K562 (cell line): ENCODE measurements at regions not wholly inside any gene's neighbourhood (a gene's known extent, or its start where the extent isn't known, plus 50 kb on each side); places are given as distances from the start of the nearest gene placed in this dataset.

Experiments
- ARHGAP35 ChIP-seq: fragments of 450-650 bp; IDR thresholded peaks from 2 replicates; pipeline ENCODE4 v1.6.1; 2018; ENCODE audit not compliant: partially characterized antibody
- BACH1 ChIP-seq: fragments of 200-800 bp; sonication (Bioruptor generic); IDR thresholded peaks from 2 replicates; pipeline ENCODE4 v1.6.1; 2016; ENCODE audit warnings: missing genetic modification characterization, missing compliant biosample characterization
- CBX5 ChIP-seq: IDR thresholded peaks from 2 replicates; pipeline ENCODE4 v1.6.1; 2014; ENCODE audit warnings: low read depth, borderline replicate concordance
- CTBP1 ChIP-seq: fragments of 450-650 bp; IDR thresholded peaks from 2 replicates; pipeline ENCODE4 v1.6.1; 2016; ENCODE audit warnings: borderline replicate concordance
- ETV6 ChIP-seq, 3 experiments: fragments of 150-350 bp in 1 of 3; sonication (generic) in 1 of 3; formaldehyde crosslinking in 1 of 3; IDR thresholded peaks; 2 replicates each; pipeline versions ENCODE4 v1.6.1 to v1.8.0; 2014 to 2022; ENCODE audit warnings: borderline replicate concordance in 2 of 3, low read depth in 2 of 3, antibody characterized with exemption in 1 of 3, low read length in 1 of 3, mild to moderate bottlenecking in 1 of 3, missing genetic modification reagents in 1 of 3
- HDAC3 ChIP-seq: fragments of 450-650 bp; IDR thresholded peaks from 2 replicates; pipeline ENCODE4 v1.6.1; 2018; ENCODE audit warnings: borderline replicate concordance, mild to moderate bottlenecking, moderate library complexity; ENCODE audit not compliant: partially characterized antibody
- HNRNPL ChIP-seq: fragments of 200-400 bp; formaldehyde crosslinking; IDR thresholded peaks from 2 replicates; pipeline ENCODE4 v1.6.1; 2017; ENCODE audit warnings: low read depth, mild to moderate bottlenecking, low read length
- KAT2B ChIP-seq: IDR thresholded peaks from one replicate; pipeline ENCODE4 v1.6.1; 2012; ENCODE audit warnings: low read depth, mild to moderate bottlenecking, control low read depth, inconsistent platforms, low read length, moderate library complexity
- KDM2B ChIP-seq: fragments of 250-450 bp; sonication (Bioruptor Pico); IDR thresholded peaks from 2 replicates; pipeline ENCODE4 v1.8.0; 2021; ENCODE audit warnings: mild to moderate bottlenecking, moderate library complexity
- LCOR ChIP-seq: sonication (generic); formaldehyde crosslinking; IDR thresholded peaks from 2 replicates; pipeline ENCODE4 v1.8.0; 2022; ENCODE audit warnings: mild to moderate bottlenecking, missing genetic modification reagents
- NFXL1 ChIP-seq: fragments of 450-650 bp; formaldehyde crosslinking; IDR thresholded peaks from 2 replicates; pipeline ENCODE4 v1.4.0; 2021; ENCODE audit warnings: mild to moderate bottlenecking
- RFX7 ChIP-seq: fragments of 250-450 bp; sonication (Bioruptor Pico); IDR thresholded peaks from 2 replicates; pipeline ENCODE4 v1.5.1; 2021; ENCODE audit warnings: mild to moderate bottlenecking
- TAF15 ChIP-seq: fragments of 200-400 bp; formaldehyde crosslinking; IDR thresholded peaks from 2 replicates; pipeline ENCODE4 v1.6.1; 2017; ENCODE audit warnings: mild to moderate bottlenecking, low read depth, low read length, moderate library complexity
- TRIM28 ChIP-seq: fragments of 450-650 bp; IDR thresholded peaks from 2 replicates; pipeline ENCODE4 v1.6.1; 2017
- TSHZ1 ChIP-seq: fragments of 250-450 bp; sonication (Bioruptor Pico); IDR thresholded peaks from 2 replicates; pipeline ENCODE4 v1.4.0; 2020; ENCODE audit warnings: mild to moderate bottlenecking, moderate library complexity
- ZNF436 ChIP-seq: fragments of 250-450, 450-650 bp; sonication (Bioruptor Pico); formaldehyde crosslinking; IDR thresholded peaks from 2 replicates; pipeline ENCODE4 v1.7.0; 2020; ENCODE audit warnings: mild to moderate bottlenecking
- ZNF551 ChIP-seq: fragments of 250-450 bp; sonication (Bioruptor Pico); IDR thresholded peaks from 2 replicates; pipeline ENCODE4 v1.5.0; 2021; ENCODE audit warnings: mild to moderate bottlenecking, moderate library complexity
- TF ChIP-seq, protein P1 (sequence below): fragments of 250-450 bp; sonication (Bioruptor Pico); IDR thresholded peaks from 2 replicates; pipeline ENCODE4 v1.4.0; 2020; ENCODE audit warnings: mild to moderate bottlenecking, moderate library complexity
- TF ChIP-seq, protein P2 (sequence below), 2 experiments: fragments of 150-350 bp in 1 of 2; IDR thresholded peaks; 2 replicates each; pipeline ENCODE4 v1.6.1; 2012 to 2016; ENCODE audit warnings: low read depth in 2 of 2, low read length in 2 of 2, mild to moderate bottlenecking in 1 of 2, moderate library complexity in 1 of 2

DNA sequence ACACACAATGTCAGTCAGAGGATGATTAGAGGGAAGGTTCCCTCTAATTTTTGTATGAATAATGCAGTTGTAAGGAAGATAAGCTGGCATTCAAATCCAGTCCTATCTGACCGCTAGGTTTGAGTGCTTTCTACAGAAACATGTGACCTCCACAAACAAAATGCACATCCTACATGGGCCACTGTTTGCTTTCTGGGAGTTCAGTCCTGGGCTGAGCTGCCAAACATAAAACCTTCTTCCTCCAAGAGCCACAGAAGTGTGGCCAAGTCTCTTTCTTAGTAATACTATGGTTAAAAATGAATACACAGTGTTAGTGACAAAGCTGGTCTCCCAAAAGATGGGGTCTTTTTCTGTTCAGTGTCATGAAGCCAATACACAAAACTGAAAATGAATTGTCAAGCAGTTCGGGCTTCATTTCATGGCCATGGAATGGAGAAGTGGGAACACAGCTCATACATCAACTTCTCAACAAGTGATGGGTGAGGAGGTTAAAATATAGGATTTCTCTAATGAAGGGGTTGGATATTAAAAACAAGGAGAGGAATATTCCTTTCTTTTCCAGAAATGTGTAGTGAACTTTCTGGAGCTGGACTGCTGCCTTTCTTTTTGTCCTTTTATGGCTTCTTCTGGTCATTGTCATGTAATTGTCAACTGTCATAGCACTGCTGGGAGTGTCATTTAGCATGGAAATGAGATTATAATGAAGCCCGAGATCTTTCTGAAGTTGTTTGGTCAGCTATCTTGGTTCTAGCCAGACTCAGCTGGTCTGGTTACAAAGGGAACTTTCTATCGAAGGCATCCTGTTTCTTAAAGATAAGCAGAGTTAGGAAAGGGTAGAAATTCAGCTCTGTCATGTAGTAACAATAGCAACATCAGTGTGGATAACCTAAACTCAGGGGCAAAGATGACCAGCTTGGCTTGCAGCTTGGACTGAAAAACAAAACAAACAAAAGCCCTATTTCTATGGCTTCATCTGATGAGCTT is 135.1 kb downstream of the CHD1L start (continued):
- no peak for TF ChIP-seq TAF15
- TF ChIP-seq ZNF551 (CRISPR knock-in tag) = no peak
- no peak for TF ChIP-seq TRIM28
- TF ChIP-seq, protein P1, sequence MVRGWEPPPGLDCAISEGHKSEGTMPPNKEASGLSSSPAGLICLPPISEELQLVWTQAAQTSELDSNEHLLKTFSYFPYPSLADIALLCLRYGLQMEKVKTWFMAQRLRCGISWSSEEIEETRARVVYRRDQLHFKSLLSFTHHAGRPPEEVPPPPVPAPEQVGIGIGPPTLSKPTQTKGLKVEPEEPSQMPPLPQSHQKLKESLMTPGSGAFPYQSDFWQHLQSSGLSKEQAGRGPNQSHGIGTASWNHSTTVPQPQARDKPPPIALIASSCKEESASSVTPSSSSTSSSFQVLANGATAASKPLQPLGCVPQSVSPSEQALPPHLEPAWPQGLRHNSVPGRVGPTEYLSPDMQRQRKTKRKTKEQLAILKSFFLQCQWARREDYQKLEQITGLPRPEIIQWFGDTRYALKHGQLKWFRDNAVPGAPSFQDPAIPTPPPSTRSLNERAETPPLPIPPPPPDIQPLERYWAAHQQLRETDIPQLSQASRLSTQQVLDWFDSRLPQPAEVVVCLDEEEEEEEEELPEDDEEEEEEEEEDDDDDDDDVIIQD (CRISPR knock-in tag) = no peak
- no peak for TF ChIP-seq RFX7 (CRISPR knock-in tag)
- TF ChIP-seq NFXL1 = no peak
- TF ChIP-seq CTBP1 = peak; percentile 66
- no peak for TF ChIP-seq KDM2B (CRISPR knock-in tag)
- TF ChIP-seq, protein P2, sequence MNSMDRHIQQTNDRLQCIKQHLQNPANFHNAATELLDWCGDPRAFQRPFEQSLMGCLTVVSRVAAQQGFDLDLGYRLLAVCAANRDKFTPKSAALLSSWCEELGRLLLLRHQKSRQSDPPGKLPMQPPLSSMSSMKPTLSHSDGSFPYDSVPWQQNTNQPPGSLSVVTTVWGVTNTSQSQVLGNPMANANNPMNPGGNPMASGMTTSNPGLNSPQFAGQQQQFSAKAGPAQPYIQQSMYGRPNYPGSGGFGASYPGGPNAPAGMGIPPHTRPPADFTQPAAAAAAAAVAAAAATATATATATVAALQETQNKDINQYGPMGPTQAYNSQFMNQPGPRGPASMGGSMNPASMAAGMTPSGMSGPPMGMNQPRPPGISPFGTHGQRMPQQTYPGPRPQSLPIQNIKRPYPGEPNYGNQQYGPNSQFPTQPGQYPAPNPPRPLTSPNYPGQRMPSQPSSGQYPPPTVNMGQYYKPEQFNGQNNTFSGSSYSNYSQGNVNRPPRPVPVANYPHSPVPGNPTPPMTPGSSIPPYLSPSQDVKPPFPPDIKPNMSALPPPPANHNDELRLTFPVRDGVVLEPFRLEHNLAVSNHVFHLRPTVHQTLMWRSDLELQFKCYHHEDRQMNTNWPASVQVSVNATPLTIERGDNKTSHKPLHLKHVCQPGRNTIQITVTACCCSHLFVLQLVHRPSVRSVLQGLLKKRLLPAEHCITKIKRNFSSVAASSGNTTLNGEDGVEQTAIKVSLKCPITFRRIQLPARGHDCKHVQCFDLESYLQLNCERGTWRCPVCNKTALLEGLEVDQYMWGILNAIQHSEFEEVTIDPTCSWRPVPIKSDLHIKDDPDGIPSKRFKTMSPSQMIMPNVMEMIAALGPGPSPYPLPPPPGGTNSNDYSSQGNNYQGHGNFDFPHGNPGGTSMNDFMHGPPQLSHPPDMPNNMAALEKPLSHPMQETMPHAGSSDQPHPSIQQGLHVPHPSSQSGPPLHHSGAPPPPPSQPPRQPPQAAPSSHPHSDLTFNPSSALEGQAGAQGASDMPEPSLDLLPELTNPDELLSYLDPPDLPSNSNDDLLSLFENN (IDR thresholded peaks at IDR 0.05; ENCODE audit: low read depth in 2 of 2, low read length in 2 of 2) = peak in 1 of 2 experiments; percentile 69; a peak in 1 of 4 replicates
- TF ChIP-seq HDAC3 = peak; percentile 87
- no peak for TF ChIP-seq HNRNPL
- TF ChIP-seq ARHGAP35 = no peak
- TF ChIP-seq ETV6 (IDR thresholded peaks at IDR 0.05; ENCODE audit: borderline replicate concordance in 1 of 2, low read depth in 2 of 2, low read length in 1 of 2) = no peak
- no peak for TF ChIP-seq ETV6 (CRISPR knock-in tag; IDR thresholded peaks at IDR 0.05; ENCODE audit: borderline replicate concordance)
- TF ChIP-seq ZNF436 (CRISPR knock-in tag) = no peak
- peak; percentile 51; the same call in 1 of the 2 replicates for TF ChIP-seq BACH1 (tag)
- TF ChIP-seq TSHZ1 = no peak
- no peak for TF ChIP-seq CBX5
- 0 out of 2 replicates have a peak, but pooled peaks have one; percentile 66 for TF ChIP-seq LCOR (CRISPR knock-in tag)
- TF ChIP-seq KAT2B = no peak
